ENCODE measurements at regions not wholly inside any gene's neighbourhood (a gene's known extent, or its start where the extent isn't known, plus 50 kb on each side); places are given as distances from the start of the nearest gene placed in this dataset.

DNA sequence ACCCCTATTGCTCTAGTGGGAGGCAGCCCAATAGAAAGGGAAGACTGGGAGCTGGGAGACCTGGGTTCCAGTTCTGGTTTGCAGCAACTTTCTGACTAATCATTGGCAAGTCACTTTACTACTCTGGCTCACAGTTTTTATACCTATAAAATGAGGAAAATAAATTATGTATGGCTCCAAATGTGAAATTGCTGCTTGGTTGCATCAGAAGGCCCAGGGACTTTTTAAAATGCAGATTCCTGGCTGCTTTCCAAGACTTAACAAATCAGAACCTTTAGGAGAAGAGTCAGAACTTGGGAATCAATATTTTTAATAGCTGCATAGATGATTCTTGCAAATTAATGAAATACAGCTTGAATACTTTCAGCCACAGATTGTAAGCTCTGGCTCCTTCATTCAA lies 943.9 kb downstream of the EPHA4 start:
- Mint-ChIP-seq H3K27ac (no peak overlapping the region), H3K9me3 (no peaks in the 10 kb centered on the region)
- DNase-seq (ENCODE audit: low spot score in 2 of 2) = no peak

DNA sequence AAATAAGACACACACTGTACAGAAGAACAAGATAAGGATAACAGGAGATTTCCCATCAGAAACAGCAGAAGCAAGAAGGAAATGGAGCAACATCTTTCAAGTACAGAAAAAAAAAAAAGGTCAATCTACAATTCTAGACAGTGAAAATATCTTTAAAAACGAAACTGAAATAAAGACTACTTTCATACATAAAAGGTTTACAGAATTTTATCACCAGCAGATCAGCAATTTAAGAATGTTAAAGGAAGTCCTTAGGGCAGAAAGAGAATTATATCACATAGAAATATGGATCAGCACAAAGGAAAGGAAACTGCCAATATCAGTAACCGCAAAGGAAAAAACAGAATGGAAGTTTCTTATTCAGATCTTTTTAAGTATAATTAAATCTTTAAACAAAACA lies 931.0 kb downstream of the EPHA4 start:
- H3K36me3 Mint-ChIP-seq = no peaks in the 10 kb centered on the region
- peaks cover 3% of the 10 kb centered on the region for H3K4me1 Mint-ChIP-seq
- no peak overlapping the region for H3K27ac Mint-ChIP-seq
- H3K4me3 Mint-ChIP-seq = no peak overlapping the region
- H3K27me3 Mint-ChIP-seq = peaks cover 1% of the 10 kb centered on the region
- ATAC-seq (ENCODE audit: low read depth) = no peak
- H3K9me3 Mint-ChIP-seq = peaks cover 5% of the 10 kb centered on the region
- DNase-seq (ENCODE audit: low spot score in 2 of 2) = no peak

More for the DNA sequence above, 943.9 kb downstream of the EPHA4 start:
- no peak overlapping the region for H3K4me3 Mint-ChIP-seq
- H3K36me3 Mint-ChIP-seq = no peaks in the 10 kb centered on the region
- H3K27me3 Mint-ChIP-seq = no peaks in the 10 kb centered on the region
- no peaks in the 10 kb centered on the region for H3K4me1 Mint-ChIP-seq
- no peak for ATAC-seq (ENCODE audit: low read depth)

DNA sequence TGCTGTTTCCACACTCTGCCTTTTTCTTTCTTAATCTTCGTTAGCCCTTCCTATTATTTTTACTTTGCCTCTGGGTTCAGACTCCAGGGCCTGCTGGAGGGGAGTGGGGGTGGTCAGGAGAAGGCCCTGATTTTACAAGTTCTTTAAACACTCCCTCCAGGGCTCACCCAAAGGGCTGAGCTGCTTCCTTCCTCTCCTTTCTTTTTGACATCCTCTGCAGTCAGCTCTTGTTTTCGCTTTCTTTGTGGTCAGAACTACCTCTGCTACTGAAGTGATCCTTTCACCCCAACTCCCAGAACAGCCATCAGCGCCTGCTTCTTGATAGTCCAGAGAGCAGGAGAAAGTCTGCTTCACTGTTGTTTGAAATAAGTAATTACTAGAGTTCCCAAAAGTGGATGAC lies 925.7 kb downstream of the EPHA4 start:
- Mint-ChIP-seq H3K27me3 (no peaks in the 10 kb centered on the region), H3K4me1 (peaks cover 6% of the 10 kb centered on the region), H3K4me3 (no peak overlapping the region), H3K9me3 (peaks cover 5% of the 10 kb centered on the region), H3K36me3 (no peaks in the 10 kb centered on the region), H3K27ac (peak overlapping the region; percentile 25)
- DNase-seq (ENCODE audit: low spot score in 2 of 2) (no peak), ATAC-seq (ENCODE audit: low read depth) (no peak)

DNA sequence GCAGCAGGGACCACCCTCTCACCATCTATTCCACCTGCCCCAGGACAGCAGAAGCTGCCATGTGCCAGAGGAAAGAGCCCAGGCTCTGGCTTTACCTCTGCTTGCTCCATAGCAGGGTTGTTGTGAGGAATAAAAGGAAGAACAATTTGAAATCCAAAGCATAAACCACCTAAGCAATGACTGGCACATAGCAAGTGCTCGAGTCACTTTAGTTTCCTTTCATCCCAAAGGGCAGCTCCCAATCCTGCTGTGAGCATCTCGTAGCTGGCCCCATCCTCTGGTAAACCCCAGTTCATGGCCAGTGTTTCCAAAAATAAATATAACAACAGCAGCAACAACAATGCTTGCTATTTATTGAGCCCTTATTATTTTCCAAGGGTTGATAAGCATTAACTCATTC lies 923.5 kb downstream of the EPHA4 start:
- Mint-ChIP-seq H3K27ac (no peak overlapping the region), H3K36me3 (no peaks in the 10 kb centered on the region), H3K27me3 (no peaks in the 10 kb centered on the region), H3K4me1 (peaks cover 6% of the 10 kb centered on the region), H3K9me3 (peaks cover 5% of the 10 kb centered on the region), H3K4me3 (no peak overlapping the region)
- DNase-seq (ENCODE audit: low spot score in 2 of 2) = no peak
- no peak for ATAC-seq (ENCODE audit: low read depth)

DNA sequence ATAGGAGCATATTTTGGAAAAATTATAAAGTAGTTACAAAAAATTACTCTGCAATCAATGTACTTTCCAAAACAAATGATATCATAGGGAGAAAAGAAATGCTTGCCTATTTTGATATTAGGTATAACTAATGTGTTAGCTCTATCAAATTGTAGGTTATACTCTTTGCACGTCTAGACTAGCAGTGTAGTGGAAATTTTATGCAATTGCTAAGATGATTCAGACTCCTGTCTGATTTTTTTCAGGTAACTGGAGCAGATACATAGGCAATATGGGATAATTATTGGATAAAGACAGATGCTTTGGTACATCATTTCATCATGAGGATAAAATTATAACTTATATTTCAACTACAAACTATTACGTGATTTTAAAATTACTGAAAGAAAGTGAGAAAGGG lies 918.3 kb downstream of the EPHA4 start:
- ATAC-seq (ENCODE audit: low read depth) (no peak), DNase-seq (ENCODE audit: low spot score in 2 of 2) (no peak)
- Mint-ChIP-seq H3K27ac (no peak overlapping the region), H3K36me3 (no peaks in the 10 kb centered on the region), H3K4me3 (no peak overlapping the region), H3K4me1 (no peaks in the 10 kb centered on the region), H3K27me3 (no peaks in the 10 kb centered on the region), H3K9me3 (no peaks in the 10 kb centered on the region)

- Mint-ChIP-seq H3K4me1 (no peaks in the 10 kb centered on the region), H3K4me3 (no peak overlapping the region), H3K9me3 (no peaks in the 10 kb centered on the region), H3K36me3 (no peaks in the 10 kb centered on the region), H3K27ac (no peak overlapping the region), H3K27me3 (no peaks in the 10 kb centered on the region)
- no peak for DNase-seq (ENCODE audit: low spot score in 2 of 2)
- no peak for ATAC-seq (ENCODE audit: low read depth)
Measured at GRCh38 chr2:220654322-220654721, 917.8 kb downstream of the EPHA4 start.

- Mint-ChIP-seq H3K9me3 (peaks cover 1% of the 10 kb centered on the region), H3K36me3 (no peaks in the 10 kb centered on the region), H3K4me1 (no peaks in the 10 kb centered on the region), H3K27ac (no peak overlapping the region), H3K4me3 (no peak overlapping the region), H3K27me3 (no peaks in the 10 kb centered on the region)
- ATAC-seq (ENCODE audit: low read depth) (no peak), DNase-seq (ENCODE audit: low spot score in 2 of 2) (no peak)
Measured at GRCh38 chr2:220660277-220661145, 911.6 kb downstream of the EPHA4 start.

- DNase-seq (ENCODE audit: low spot score in 2 of 2) (no peak), ATAC-seq (ENCODE audit: low read depth) (no peak)
- Mint-ChIP-seq H3K9me3 (peaks cover 1% of the 10 kb centered on the region), H3K27ac (no peak overlapping the region), H3K4me3 (no peak overlapping the region), H3K36me3 (no peaks in the 10 kb centered on the region), H3K27me3 (peaks cover 1% of the 10 kb centered on the region), H3K4me1 (no peaks in the 10 kb centered on the region)
Measured at GRCh38 chr2:220662431-220662830, 909.7 kb downstream of the EPHA4 start.

DNA sequence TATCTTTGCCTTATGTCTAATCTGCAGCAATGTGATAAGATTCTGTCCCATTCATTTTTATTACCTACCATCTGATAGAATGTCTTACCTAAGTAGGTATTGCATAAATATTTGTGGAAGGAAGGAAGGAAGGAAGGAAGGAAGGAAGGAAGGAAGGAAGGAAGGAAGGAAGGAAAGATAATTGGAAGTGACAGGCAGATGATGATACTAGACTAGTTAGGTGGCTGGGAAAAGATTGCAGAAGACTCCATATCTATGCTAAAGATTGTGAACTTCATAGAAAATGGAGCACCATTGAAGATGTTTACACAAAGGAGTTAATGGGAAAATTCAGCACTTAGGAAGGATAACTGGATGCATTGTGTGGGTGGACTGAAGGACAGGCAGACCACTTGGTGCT lies 909.0 kb downstream of the EPHA4 start:
- Mint-ChIP-seq H3K27me3 (peaks cover 1% of the 10 kb centered on the region), H3K4me3 (no peak overlapping the region), H3K4me1 (no peaks in the 10 kb centered on the region), H3K36me3 (no peaks in the 10 kb centered on the region), H3K9me3 (peaks cover 1% of the 10 kb centered on the region), H3K27ac (no peak overlapping the region)
- ATAC-seq (ENCODE audit: low read depth) (no peak), DNase-seq (ENCODE audit: low spot score in 2 of 2) (no peak)

DNA sequence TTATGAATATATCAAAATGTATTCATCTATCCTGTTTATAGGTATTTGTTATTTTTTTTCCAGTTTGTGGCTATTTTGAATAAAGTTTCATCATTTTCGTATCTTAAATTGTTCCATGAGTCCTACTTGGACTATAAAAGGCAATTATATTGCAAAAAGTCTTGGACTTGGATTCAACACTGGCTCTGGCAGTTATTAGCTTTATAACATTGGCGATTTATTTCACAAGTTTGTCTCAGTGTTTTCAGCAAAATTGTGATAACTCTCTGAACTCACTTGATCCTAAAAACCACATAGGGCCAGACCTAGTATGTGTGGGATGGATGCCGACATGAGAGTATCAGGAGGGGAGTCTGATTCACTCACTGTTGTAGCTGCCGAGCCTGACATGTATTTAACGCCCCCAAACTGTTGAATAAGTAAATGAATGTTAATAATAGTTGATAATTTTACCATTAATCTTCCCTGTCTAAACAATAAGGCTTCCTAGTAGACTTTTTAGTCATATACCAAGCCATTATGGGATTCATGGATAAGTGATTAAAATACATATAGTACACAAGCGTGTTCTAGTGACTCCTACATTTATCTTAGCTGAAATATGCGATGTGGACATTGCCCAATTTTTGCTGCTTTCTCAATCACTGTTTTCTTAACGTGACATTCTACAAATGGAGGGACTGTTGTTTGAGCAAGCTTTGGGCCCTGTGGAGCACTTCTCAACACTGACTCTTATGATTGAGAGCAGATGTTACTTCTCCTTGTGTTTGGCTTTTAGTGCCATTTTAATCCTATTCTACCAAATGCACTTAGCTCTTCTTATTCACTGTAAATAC lies 907.6 kb downstream of the EPHA4 start:
- no peak for ATAC-seq (ENCODE audit: low read depth)
- Mint-ChIP-seq H3K27me3 (peaks cover 4% of the 10 kb centered on the region), H3K4me1 (no peaks in the 10 kb centered on the region), H3K36me3 (no peaks in the 10 kb centered on the region), H3K9me3 (peaks cover 6% of the 10 kb centered on the region), H3K4me3 (no peak overlapping the region), H3K27ac (no peak overlapping the region)
- DNase-seq (ENCODE audit: low spot score in 2 of 2) = no peak

GRCh38 chr2:220665108-220665471 lies 907.0 kb downstream of the EPHA4 start:
- Mint-ChIP-seq H3K4me1 (no peaks in the 10 kb centered on the region), H3K27me3 (peaks cover 6% of the 10 kb centered on the region), H3K27ac (no peak overlapping the region), H3K4me3 (no peak overlapping the region), H3K9me3 (peaks cover 7% of the 10 kb centered on the region), H3K36me3 (no peaks in the 10 kb centered on the region)
- DNase-seq (ENCODE audit: low spot score in 2 of 2) = no peak
- no peak for ATAC-seq (ENCODE audit: low read depth)

DNA sequence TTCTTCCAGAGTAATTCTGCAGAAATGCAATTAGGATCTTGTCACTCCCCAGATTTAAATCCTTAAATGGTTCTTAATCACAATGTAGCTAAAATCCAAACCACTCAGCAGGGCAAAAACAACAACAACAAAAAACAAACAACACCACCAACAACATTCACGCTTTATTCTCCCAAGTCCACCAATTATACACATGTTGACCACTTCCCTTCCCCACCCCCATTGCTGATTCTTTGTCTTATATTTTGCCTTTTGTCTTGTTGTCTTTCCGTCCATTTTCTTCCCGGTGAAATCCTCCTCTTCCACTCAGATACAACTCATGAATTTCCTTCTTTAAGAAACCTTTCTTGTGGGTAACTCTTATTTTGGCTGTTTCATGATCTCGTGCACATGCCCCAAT lies 902.8 kb downstream of the EPHA4 start:
- DNase-seq (ENCODE audit: low spot score in 2 of 2) (no peak), ATAC-seq (ENCODE audit: low read depth) (no peak)
- Mint-ChIP-seq H3K4me1 (no peaks in the 10 kb centered on the region), H3K27ac (no peak overlapping the region), H3K9me3 (peaks cover 6% of the 10 kb centered on the region), H3K4me3 (no peak overlapping the region), H3K27me3 (peaks cover 6% of the 10 kb centered on the region), H3K36me3 (no peaks in the 10 kb centered on the region)

DNA sequence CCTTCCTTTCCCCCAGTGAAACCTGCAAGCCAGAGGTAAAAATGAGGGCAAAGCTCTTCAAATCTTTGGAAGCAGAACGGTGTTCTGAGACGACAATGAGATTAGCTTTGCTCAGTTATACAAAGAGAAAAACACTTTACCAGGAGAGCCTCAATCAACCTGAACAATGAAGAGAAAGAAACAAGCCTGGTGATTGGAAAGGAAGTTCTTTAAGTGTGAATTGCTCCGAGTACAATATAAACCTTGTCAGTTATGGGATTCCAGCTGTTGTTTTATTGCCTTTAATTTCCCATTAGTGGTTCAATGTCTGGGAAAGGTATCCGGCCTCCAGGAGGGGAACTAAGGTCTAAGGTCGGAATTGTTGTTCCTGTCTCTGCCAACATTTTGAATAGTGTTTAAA lies 901.6 kb downstream of the EPHA4 start:
- H3K27me3 Mint-ChIP-seq = peaks cover 6% of the 10 kb centered on the region
- H3K4me3 Mint-ChIP-seq = no peak overlapping the region
- H3K27ac Mint-ChIP-seq = no peak overlapping the region
- ATAC-seq (ENCODE audit: low read depth) (no peak), DNase-seq (ENCODE audit: low spot score in 2 of 2) (no peak)
- H3K36me3 Mint-ChIP-seq = no peaks in the 10 kb centered on the region
- peaks cover 6% of the 10 kb centered on the region for H3K9me3 Mint-ChIP-seq
- no peaks in the 10 kb centered on the region for H3K4me1 Mint-ChIP-seq

- Mint-ChIP-seq H3K27me3 (peaks cover 4% of the 10 kb centered on the region), H3K4me1 (no peaks in the 10 kb centered on the region), H3K9me3 (peaks cover 6% of the 10 kb centered on the region), H3K36me3 (no peaks in the 10 kb centered on the region), H3K4me3 (no peak overlapping the region), H3K27ac (no peak overlapping the region)
- no peak for DNase-seq (ENCODE audit: low spot score in 2 of 2)
- no peak for ATAC-seq (ENCODE audit: low read depth)
Measured at GRCh38 chr2:220673151-220673874, 898.8 kb downstream of the EPHA4 start.

Measured in memory B cell (primary cell).